Stimulated activated CD8-positive, alpha-beta memory T cell treated with anti-CD3 and anti-CD28 coated beads, Interleukin-7, amount 100 ng/mL, for 24 hours (primary cell): ENCODE measurements at regions not wholly inside any gene's neighbourhood (a gene's known extent, or its start where the extent isn't known, plus 50 kb on each side); places are given as distances from the start of the nearest gene placed in this dataset.
"Not testable (repeated sequence)": the region's sequence is repeated elsewhere in the genome, so short reads cannot be mapped to it uniquely, and the experiment has no call there.

ENCODE experiments used
- DNase-seq: peaks from one replicate; pipeline ENCODE4 v3.0.0-alpha.2; 2020; ENCODE audit warnings: low read depth

- DNase-seq: no peak
Observed at GRCh38 chr22:49415151-49415951, 412.3 kb downstream of the BRD1 start.

GRCh38 chr22:49413551-49413950 is 414.1 kb downstream of the BRD1 start:
- no peak for DNase-seq

- no peak for DNase-seq
Observed at GRCh38 chr22:49413146-49413545, 414.5 kb downstream of the BRD1 start.

- DNase-seq: no peak
Observed at GRCh38 chr22:49412236-49412635, 415.4 kb downstream of the BRD1 start.

- no peak for DNase-seq
Observed at GRCh38 chr22:49411236-49411635, 416.4 kb downstream of the BRD1 start.

- no peak for DNase-seq
Observed at GRCh38 chr22:49408102-49408836, 419.4 kb downstream of the BRD1 start.

GRCh38 chr22:49406879-49407587 is 420.6 kb downstream of the BRD1 start:
- DNase-seq: no peak

GRCh38 chr22:49406047-49406650 is 421.5 kb downstream of the BRD1 start:
- no peak for DNase-seq

- DNase-seq: no peak
Observed at GRCh38 chr22:49405590-49405989, 422.1 kb downstream of the BRD1 start.

- DNase-seq: no peak
Observed at GRCh38 chr22:49404576-49405241, 423.0 kb downstream of the BRD1 start.

GRCh38 chr22:49404020-49404419 is 423.7 kb downstream of the BRD1 start:
- no peak for DNase-seq

- DNase-seq: no peak
Observed at GRCh38 chr22:49403102-49403501, 424.6 kb downstream of the BRD1 start.

- DNase-seq: no peak
Observed at GRCh38 chr22:49402169-49402568, 425.5 kb downstream of the BRD1 start.

- no peak for DNase-seq
Observed at GRCh38 chr22:49400941-49401598, 426.6 kb downstream of the BRD1 start.

- no peak for DNase-seq
Observed at GRCh38 chr22:49400136-49400940, 427.3 kb downstream of the BRD1 start.

- no peak for DNase-seq
Observed at GRCh38 chr22:49398646-49399045, 429.0 kb downstream of the BRD1 start.

- DNase-seq: no peak
Observed at GRCh38 chr22:49398115-49398514, 429.6 kb downstream of the BRD1 start.

GRCh38 chr22:49396817-49397216 is 430.9 kb downstream of the BRD1 start:
- no peak for DNase-seq

- DNase-seq: no peak
Observed at GRCh38 chr22:49395617-49396016, 432.1 kb downstream of the BRD1 start.

GRCh38 chr22:49395062-49395461 is 432.6 kb downstream of the BRD1 start:
- DNase-seq: not testable (repeated sequence)
